Activated CD4-positive, alpha-beta T cell treated with anti-CD3 and anti-CD28 coated beads, Interleukin-2, amount 50 U/mL, for 48 hours (primary cell): ENCODE measurements at regions not wholly inside any gene's neighbourhood (a gene's known extent, or its start where the extent isn't known, plus 50 kb on each side); places are given as distances from the start of the nearest gene placed in this dataset.
"Not testable (repeated sequence)": the region's sequence is repeated elsewhere in the genome, so short reads cannot be mapped to it uniquely, and the experiment has no call there.

Experiments used
- DNase-seq, 2 experiments: peaks; one replicate each; pipeline ENCODE4 v3.0.0-alpha.2; 2020

DNA sequence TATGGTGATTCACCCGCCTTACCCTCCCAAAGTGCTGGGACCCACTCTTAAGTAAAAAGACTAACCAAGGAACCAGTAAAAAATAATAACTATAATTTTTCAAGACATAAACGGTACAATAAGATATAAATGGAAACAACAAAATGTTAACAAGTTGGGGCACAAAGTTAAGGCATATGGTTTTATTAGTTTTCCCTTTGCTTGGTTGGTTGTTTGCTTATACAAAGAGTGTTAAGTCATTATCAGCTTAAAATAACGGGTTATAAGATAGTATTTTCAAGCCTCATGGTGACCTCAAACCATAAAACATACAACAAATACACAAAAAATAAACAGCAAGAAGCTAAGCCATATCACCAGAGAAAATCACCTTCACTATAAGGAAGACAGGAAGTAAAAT lies 406.1 kb downstream of the SEC23A start:
- no peak for DNase-seq

DNA sequence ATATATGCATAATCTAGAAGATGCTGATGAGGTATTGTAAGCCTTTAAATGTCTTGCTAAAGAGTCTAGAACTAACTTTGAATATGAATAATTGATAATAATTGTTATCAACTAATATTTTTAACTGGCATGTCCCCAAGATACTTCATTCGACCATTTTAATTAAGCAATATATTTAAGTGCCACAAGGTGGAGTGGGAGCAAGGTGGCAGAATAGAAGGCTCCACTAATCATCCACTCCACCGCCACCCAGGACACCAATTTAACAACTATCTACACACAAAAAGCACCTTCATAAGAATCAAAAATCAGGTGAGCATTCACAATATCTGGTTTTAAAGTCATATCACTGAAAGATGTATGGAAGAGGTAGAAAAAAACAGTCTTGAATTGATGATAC lies 409.6 kb downstream of the SEC23A start:
- DNase-seq: no peak

DNA sequence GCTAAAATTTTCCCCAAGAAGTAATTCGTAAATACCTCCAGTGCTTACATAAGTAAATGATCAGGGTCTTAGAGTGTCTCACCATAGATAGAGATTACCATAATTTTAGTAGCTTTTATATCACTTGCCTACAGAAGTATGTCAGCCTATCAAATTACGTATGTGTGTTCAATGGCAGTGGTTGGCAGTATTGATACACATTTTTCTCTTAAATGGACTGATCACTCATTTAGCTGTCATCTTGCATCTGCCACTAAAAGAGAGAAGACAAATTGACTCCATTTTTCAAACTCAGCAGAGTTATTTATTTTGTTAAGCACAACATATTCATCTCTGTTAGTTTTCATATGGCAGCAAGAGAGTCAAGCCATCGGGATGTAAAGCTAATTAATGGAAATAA lies 413.1 kb upstream of the CLEC14A start:
- no peak for DNase-seq

DNA sequence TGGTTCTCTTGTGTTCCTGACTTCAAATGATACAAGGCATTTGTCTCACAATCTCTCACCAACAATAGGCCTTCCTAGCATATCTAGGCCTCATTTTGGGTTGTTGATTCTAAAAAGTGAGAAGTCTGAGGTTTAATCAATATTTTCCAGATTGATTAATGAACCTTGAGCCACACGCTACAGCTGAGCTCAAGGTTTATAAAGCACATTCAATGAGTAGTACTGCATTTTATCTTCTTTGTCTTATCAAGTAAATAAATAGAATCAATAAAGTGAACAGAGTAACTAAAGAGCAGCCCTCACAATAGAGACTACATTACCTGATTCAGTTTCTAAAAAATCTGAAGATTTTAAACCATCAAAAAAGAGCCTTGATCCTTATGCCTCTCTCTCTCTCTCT lies 407.5 kb upstream of the CLEC14A start:
- no peak for DNase-seq

DNA sequence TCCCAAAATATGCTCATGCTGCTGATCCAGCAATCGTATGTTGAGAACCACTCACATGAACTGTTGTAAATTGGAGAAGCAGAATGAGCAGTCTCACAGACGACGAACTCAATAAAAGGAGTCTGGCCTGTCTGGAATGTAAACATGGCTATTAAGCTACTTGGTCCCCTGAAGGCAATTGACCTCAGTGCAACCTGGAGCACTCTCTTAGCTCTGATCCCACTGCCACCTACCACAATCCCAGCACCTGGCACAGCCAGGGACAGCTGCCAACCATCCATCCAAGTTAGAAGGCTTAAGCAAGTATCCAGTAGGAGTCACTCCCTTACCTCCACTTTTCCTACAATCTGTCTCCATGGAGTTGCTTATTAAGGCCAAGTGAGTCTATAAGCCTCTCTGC lies 406.9 kb upstream of the CLEC14A start:
- no peak for DNase-seq

DNA sequence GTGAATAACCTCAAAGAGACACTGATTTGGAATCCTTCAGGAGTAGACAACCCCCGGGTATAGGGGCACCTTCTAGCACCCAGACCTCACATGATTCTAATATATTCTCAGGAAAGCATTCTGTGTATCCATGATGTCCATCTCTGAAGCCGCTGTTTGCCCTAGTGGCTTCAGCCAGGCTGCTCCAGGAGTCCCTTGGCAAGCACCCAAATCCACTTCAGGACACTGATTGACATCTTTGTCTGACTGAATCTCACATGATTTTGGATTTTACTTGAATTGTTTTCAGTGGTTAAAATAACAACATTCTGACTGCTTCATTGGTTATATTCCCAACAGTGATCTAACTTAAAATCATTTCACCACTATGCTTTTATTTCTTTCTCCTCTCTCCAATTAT lies 390.5 kb upstream of the CLEC14A start:
- no peak for DNase-seq

DNA sequence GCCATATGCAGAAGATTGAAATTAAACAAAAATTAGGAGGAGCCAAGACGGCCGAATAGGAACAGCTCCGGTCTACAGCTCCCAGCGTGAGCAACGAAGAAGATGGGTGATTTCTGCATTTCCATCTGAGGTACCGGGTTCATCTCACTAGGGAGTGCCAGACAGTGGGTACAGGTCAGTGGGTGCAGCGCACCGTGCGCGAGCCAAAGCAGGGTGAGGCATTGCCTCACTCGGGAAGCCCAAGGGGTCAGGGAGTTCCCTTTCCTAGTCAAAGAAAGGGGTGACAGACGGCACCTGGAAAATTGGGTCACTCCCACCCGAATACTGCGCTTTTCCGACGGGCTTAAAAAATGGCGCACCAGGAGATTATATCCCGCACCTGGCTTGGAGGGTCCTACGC lies 379.0 kb upstream of the CLEC14A start:
- DNase-seq: not testable (repeated sequence)

DNA sequence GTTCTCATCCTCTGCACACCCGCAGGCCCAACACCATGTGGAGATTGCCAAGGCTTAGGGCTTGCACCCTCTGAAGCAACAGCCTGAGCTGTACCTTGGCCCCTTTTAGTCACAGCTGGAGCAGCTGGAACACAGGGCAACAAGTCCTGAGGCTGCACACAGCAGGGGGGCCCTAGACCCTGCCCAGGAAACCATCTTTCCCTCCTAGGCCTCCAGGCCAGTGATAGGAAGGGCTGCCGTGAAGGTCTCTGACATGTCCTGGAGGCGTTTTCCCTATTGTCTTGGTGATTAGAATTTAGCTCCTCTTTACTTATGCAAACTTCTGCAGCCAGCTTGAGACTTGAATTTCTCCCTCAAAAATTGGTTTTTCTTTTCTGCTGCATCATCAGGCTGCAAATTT lies 373.5 kb upstream of the CLEC14A start:
- DNase-seq: no peak

DNA sequence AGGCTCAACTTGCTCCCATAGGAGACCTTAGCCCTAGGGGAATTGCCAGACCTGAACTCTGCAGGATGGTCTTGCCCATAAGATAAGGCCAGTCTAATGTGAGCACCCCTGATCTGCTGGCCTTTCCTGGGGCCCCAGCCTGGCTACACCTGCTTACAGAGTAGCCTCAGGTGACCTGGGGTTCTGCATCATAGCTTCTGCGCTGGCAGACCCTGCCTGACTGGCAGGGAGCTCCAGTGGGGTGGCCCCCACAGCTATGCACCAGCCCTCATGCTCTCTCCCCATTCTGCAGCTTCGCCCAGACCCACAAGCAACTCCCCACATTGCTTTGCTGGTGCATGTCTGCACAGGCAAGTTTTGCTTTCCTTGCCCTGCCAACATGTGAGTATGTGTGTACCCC lies 371.3 kb upstream of the CLEC14A start:
- DNase-seq: no peak

DNA sequence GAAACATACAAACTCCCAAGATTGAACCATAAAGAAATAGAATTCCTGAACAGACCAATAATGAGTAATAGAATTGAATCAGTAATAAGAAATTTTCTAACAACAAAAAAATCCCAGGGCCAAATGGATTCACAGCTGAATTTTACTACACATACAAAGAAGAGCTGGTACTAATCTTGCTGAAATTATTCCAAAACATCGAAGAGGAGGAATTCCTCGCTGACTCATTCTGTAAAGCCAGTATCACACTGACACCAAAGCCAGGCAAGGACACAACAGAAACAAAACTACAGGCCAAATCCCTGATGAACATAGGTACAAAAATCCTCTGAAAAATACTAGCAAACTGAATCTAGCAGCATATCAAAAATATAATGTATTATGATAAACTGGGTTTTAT lies 367.8 kb upstream of the CLEC14A start:
- no peak for DNase-seq

DNA sequence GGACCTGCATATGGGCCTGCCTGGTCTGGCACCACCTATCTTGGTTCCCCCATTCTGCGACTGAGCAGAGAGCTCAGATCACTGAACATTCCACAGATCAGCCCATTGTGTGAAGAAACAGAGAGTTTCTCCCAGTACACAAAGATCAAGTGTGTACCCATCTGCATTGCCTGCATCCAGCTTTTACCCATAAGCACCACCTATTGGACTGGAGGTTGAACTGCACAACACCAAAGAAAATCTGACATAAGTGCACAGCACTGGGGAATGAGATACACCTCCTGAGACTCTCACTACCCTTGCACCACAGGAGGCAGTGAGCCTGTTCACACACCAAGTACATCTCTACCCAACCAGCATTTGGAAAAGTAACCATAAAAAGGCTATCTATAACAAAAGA lies 362.6 kb upstream of the CLEC14A start:
- DNase-seq: no peak

DNA sequence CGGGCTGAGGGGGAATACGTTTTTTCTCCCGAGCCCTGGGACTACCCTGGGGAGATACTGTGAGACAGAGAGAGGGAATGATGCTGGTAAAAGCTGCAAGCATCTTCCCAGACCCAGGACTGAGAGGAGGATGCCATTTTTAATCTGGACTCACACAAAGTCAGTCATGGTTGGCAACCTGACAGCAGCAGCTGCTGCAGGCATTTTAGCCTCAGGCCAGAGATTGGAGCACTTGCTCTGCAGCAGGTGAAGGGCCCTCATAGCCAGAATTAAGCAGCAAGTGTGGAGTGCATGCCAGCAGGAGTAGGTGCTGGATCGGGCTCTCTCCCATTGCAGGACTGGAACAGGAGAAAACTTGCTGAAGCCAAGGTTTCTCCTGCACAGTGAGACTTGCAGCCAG lies 361.1 kb upstream of the CLEC14A start:
- DNase-seq: no peak

DNA sequence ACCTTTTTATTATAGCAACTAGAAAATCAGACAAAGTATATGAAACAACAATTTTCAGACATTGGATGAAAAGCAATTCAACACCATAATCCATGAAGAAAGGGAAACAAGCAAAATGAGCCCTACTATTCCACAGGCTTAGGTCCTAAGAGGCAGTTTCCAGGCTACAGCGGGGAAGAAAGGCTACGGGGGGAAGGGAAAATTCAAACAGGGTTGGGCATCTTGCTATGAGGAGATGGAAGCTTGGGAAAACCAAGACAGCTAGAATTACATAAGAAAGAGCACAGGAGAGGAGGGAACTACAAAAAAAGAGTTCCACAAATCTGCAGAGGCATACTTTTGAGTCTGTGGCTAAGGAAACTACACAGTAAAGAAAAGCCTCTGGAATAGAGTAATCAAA lies 356.0 kb upstream of the CLEC14A start:
- no peak for DNase-seq

DNA sequence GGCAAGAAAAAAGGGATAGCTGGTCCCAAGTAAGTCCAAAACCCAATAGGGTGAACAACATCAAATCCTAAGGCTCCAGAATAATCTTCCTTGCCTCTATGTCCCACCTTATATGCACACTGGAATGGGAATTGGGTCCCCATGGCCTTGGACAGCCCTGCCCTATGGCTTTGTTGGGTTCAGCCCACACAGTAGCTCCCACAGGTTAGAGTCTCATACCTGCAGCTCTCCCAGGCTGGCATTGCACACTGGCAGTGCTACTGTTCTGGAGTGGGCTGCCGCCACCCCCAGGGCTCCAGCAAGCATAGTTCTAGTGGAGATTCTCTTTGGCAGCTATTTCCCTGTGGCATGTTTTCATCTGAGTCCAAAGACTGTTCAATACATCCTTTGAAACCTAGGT lies 352.4 kb upstream of the CLEC14A start:
- no peak for DNase-seq

DNA sequence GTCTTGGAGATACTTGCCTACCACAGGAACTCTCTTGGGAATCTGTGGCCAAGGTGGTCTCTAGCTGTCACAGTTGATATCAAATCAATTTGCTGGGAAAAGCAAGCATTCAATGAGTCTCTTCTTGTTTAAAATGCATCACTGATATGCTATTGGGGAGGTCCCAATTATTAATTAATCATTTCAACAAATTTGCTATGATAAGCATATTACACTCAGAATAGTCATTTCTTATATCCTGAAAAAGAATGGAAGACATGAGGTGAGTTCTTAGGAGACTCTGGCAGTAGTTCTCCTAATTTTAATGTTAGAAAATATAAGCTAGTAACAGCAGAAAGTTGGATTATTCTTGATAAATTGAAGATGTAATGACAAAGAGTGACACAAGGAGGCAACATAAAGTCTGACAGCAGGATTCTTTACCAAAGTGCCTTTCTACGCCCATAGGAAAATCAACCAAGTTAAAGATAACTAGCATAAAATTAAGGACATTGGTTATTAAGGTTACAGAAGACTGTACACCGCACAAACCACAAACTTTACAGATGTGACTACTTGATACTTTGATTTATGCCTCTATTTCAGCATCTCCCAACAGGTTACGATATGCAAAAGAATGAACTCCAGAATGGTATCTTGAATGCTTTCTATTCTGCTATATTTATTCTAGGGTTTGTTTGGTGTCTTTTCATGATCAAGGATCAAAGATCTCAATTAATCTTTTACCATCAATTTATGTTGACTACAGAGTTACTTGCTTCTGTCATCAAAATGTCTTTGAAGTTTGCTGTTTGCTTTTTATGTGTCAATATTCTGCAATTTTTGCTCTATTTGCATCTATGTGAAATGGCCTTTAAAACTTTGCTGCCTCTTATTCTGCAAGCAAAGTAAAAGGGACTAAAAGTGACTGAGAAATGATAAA lies 349.6 kb upstream of the CLEC14A start:
- no peak for DNase-seq

DNA sequence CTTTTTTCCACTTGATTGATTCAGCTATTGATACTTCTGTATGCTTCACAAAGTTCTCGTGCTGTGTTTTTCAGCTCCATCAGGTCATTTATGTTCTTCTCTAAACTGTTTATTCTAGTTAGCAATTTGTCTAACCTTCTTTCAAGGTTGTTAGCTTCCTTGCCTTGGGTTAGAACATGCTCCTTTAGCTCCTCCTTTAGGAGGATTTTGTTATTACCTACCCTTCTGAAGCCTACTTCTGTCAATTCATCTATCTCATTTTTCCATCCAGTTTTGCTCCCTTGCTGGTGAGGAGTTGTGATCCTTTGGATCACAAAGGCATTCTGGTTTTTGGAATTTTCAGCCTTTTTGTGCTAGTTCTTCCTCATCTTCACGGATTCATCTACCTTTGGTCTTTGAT lies 344.7 kb upstream of the CLEC14A start:
- not testable (repeated sequence) for DNase-seq

DNA sequence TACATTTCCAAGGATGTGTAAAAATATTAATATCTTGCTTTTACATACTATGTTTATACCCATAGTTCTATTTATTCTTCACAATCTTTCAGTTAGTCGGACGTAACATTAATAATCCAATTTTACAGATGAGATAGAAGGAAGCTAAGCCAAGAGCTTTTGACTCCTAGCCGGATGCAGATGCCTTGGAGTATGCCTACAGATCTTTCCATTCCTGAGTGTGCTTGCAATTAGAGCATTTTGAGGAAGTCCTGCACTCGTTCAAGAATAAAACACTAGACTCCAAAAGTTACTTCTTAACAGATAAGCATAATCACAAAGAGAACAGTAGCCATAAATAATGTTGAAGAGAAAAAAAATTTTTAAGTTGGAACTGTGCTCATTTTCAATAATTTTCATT lies 337.6 kb upstream of the CLEC14A start:
- no peak for DNase-seq

DNA sequence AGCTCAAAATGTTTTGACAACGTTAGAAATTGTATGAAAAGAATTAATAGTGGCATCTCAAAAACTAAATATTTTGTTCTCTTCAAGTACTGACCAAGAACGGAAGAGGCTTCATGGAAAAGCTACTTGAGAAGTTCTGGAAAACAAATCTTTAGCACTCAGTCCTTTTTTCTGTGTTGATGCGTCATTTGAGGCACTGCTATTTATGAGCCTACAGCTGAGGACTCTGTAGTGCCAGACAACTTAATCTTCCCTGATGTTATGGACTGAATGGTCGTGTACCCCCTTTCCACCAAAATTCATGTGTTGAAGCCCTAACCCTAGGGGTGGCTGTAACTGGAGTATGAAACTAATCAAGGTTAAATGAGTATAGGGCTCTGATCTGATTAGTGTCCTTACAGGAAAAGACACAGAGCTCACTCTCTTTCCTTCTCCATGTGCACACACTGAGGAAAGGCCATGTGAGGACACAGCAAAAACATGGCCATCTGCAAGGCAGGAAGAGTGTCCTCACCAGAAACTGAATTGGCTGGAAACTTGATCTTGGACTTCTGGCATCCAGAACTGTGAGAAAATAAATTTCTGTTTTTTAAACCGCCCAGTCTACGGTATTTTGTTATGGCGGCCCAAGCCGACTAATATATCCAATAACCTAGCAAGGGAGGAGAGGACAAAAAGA lies 337.0 kb upstream of the CLEC14A start:
- no peak for DNase-seq

DNA sequence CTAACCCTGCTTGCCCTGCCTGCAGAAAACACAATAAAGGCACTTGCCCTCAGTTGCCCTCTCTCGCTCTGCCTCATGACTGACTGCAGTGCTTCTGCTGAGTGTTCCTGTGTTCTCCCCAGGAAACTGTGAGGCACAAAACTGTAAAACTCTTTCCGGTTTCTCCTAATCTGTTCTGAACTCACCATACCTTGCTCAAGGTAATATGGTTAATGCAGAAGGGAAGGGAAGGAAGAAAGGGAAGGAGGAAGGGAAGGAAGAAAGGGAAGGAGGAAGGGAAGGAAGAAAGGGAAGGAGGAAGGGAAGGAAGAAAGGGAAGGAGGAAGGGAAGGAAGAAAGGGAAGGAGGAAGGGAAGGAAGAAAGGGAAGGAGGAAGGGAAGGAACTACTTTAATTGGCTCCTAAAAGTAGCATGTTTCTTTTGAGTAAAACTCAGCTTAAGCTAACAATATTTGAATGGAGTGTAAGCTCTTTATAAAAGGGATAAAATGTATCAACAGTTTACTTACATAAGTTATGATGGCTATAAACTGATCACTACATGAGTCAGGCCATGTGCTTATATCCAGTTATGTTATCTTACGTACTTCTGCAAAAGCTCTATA lies 334.0 kb upstream of the CLEC14A start:
- no peak for DNase-seq

DNA sequence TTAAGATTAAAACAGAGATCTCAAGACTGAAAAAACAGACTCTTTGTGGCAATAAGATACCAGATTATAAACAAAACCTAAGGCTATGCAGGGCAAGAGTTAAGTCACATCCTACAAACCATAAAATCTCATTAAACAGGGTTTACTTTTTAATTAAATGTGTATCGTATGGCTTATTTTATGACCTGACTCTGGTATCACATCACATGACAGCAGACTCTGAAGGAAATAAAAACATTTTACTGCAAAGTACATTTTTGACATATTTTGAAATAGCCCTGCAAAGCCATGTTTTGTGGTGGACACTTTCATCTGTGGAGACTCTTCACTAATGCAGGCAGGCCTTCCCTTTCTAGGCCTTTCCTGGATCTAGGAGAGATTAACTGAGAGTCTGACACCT lies 327.6 kb upstream of the CLEC14A start:
- DNase-seq: no peak

DNA sequence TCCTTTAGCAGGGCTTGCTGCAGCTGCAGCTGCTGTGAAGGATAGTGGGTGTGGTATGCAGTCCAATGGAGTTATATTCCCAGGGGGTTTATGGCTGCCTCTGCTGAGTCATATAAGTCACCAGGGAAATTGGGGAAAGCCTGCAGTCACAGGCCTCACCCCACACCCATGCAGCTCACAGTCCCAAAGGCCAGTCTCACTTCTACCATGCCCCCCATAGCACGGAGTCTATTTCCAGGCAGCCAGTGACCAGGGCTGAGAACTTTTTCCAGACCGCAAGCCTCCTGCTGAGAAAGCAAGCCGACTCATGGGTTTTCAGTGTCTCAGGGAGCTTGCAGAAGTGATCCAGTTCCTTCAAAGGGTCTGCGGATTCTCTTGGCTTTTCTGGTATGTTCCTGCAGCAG lies 322.4 kb upstream of the CLEC14A start:
- no peak for DNase-seq

DNA sequence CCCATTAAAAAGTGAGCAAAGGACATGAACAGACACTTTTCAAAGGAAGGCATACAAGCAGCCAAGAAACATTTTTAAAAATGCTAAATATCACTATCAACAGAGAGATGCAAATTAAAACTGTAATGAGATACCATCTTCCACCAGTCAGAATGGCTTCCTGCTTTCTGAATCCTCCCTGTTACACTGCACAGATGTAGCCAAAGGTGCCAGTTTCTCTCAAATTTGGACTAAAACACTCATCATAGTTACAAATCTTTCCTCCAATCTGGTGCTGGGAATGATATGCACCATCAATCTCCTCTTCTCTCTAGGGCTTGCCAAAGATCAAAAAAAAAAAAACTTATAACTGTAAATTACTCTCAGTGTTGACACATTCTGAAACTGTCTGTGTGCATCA lies 311.8 kb upstream of the CLEC14A start:
- DNase-seq: no peak

DNA sequence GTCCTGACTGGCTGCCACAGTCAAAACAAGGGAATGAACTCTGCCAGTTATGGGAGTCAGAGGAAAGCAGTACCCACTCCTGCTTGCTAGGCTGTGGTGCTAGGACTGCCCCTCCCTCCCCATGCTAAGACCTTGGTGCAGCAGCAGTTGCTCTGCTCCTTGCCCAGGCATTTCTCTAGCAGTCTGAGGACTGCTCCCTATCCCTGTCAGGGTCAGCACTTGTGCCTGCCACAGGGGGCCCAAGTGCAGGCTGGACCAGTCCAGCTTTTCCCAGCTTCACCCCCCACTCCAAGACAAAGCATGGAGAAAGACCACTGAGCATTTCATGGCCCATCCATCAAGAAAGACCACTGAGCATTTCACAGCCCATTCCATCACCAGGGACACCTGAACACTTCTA lies 305.8 kb upstream of the CLEC14A start:
- DNase-seq: no peak

DNA sequence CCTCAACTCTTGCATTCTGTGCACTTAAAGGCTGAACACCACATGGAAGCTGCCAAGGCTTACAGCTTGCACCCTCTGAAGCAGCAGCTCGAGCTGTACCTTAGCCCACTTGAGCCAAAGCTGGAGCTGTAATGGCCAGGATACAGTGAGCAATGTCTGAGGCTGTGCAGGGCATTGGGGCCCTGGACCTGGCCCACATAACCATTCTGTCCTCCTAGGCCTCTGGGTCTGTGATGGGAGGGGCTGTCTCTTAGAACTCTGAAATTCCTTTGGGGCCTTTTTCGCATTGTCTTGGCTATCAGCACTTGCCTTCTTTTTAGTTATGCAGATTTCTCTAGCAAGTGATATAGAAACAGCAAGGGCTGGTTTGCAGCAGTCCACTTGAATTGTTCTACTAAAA lies 303.8 kb upstream of the CLEC14A start:
- no peak for DNase-seq
